Stimulated activated CD8-positive, alpha-beta memory T cell treated with anti-CD3 and anti-CD28 coated beads, Interleukin-12 subunit alpha, Interleukin-12 subunit beta, amount 100 ng/mL, for 1 hour (primary cell): ENCODE measurements at regions not wholly inside any gene's neighbourhood (a gene's known extent, or its start where the extent isn't known, plus 50 kb on each side); places are given as distances from the start of the nearest gene placed in this dataset.

Source experiments
- DNase-seq: peaks from one replicate; pipeline ENCODE4 v3.0.0-alpha.2; 2020; ENCODE audit warnings: low read depth

DNA sequence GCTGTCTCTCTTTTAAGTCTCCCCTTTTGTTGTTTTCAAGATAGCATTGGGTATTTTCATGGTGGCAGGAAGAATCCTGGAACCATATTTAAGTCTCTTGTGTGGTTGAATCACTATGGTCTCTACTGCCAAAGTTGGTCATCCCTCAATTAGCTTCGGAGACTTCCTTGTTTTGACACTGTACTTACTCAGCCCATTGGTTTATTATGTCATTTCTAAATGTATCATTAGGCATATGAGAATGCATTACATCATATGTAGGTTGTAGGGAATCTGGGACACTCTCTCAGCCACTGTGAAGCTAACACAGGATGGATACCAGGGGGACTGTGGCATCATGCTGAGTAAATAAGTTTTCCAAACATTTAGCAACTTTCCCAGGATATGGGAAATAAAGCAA is 211.8 kb downstream of the DTHD1 start:
- DNase-seq, result no peak

DNA sequence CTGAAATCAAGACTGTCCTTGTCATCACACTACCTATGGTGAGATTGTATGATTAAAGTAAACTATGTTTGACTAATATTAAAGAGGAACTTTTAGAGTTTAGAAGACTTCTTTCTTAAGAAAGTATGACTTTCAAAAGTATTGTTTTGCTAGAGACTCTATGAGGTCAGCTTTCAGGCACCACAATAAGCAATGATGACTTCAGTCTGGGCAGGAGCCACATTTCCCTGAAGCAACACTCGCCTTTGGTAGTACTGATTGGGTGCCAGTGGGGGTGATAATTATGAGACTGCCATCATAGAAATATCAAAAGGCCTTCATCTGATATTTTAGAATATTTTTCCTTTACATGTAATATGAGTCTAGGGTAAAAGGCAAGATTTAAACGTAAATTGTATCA is 212.6 kb downstream of the DTHD1 start:
- no peak for DNase-seq

DNA sequence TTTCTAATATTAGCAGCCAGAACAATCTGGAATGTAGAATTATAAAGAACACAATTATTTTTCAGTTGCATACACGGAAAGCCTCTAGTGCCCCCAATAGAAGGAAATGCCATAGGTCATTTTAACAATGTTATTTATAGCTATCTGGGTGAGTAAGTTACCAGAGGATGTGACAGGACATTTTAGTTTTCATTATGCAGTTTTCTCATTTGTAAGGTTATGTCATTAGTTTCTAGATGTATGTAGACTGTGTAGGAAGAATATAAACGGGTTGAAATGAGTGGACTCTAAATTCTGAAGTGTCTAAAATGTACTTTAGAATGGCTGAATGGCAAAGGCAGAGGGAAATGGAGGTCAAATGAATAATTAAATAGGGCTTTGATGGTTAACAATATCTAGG is 213.3 kb downstream of the DTHD1 start:
- DNase-seq, result no peak

DNA sequence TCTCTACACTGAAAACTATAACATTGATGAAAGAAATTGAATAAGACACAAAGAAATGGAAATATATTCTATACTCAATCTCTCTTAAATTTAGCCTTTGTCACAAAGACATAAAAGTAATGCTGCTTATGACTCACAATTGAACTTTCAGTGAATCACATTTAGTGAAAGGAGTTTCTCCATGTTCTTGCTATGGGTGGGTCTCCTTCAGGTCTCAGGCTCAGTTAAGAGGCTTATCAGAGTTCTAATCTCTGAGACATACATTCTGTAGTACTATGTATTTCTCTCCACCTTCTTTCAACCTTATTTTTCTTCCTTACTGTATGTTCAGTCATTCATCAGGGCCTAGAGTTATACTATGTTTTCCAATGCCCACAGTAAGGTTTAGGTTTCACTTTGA is 220.9 kb downstream of the DTHD1 start:
- DNase-seq, result no peak

DNA sequence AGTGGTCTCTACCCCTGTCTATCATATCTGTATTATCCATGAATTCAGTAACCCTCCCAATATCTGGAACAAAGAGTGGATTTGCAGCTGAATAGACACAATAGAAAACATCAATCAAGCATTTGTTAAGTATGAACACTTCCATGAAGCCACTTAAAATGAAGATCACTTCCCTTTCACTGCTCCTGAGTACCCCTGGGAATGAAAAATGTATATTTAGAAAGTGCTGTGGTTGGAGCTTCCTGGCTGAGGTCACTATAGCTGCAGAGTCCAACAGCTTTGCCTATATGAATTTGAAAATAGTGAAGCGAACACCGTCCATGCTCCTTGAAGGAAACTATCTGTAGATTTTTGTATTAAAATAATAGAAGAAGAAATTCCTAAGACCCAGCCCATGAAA is 227.0 kb downstream of the DTHD1 start:
- no peak for DNase-seq

DNA sequence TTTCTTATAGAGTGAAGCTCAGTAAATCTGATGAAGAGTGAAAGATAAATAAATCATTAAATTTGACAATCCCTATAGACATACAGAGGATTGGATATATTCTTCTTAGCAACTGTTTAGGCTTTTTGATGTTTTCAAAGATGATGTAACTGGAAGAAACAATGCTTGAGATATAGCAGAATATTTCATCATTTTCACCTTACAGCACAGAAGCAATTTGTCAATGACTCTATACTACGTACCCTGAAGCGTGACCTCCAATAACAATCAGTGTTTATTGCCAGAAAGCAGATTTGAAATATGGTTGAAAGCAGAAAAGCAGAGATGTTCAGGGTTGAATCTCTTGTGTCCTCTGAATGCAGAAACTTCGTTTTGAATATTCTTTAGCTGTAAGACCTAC is 228.4 kb downstream of the DTHD1 start:
- no peak for DNase-seq

DNA sequence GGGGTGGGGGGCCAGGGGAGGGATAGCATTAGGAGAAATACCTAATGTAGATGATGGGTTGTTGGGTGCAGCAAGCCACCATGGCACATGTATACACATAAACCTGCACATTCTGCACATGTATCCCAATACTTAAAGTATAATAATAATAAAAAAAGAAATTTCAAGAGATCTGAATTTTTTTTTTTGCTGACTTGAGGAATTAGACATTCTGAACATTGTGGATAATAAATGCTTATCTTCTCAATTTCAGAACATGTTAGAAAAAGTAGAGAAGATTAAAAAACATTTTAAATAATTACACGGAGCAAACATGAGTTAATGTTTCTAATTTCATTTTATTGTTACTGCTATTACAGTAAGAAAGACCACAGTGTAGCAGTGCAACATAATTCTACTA is 230.4 kb downstream of the DTHD1 start:
- DNase-seq, result no peak

DNA sequence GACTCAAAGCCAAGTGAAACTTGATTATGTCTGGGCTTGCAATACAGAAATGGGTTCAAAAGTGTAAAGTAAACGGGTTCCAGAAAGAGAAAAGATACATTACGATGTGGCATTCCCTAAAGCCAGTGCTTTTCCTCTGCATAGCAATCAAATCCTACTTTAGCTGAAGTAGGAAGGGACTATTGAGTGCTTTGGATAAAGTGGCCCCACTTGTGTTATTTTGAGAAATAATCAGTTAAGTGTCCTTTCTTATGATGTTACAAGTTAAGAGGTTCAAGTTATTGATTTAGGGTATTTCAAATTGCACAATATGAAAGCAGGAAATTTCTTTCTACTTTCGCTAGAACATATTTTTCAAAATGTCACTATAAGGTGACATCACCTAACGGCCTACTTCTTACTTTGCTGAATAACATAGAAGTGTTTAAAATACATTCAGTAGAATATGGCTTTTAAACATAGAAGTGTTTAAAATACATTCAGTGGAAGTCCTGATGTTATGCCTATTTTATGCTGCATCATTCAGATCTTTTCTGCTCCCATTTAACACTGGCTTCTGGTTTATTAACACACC is 235.2 kb downstream of the DTHD1 start:
- no peak for DNase-seq

DNA sequence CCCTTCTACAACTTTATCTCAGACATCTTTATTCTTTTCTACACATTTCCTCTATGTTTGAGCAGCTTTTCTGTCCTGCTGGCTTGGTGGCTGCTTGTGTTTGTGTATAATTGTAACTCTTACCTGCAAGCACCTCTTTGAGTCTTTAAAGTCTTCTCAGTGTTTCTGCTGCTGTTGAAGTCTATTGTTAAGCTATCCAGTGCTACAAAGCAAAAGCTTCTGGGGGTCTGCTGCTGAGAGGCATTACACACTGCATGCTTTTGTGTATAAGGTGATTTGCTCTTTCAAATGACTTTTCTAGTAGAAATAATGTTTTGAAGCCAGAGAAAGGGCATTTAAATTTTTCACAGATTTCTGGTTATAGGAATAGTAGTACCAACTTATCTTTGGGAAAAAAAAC is 241.8 kb downstream of the DTHD1 start:
- no peak for DNase-seq

DNA sequence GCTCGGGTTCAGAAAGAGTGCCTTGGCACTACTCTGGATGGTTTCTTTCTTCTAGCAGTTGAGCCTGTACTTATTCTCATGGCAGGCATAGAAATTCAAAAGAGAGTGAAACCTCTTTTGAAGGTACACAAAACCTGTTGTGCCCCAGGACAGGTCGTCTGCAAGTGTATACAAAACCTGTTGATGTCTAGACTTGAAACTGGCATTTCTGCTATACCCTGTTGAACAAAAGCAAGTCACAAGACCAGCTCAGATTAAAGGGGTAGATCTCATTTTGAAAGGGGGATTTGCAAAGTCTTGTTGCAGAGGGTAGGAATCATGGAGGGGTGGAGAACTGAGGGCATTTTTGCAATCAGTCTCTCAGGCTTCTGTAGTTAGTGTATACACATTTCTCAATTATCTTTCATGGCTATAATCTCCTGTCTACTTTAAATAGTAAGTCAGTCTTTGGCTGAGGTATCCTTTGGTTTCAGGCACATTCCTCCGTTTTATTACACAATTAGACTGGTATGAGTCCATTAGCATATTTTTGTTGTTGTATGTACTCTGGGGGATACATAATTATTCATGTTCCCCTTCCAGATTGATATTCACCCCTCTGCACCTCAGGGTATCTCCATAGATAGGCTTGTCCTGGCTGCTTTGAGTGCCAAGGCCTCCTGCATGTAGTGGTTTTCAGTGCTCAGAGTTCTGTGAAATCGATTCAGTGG is 251.4 kb downstream of the DTHD1 start:
- DNase-seq, result no peak

DNA sequence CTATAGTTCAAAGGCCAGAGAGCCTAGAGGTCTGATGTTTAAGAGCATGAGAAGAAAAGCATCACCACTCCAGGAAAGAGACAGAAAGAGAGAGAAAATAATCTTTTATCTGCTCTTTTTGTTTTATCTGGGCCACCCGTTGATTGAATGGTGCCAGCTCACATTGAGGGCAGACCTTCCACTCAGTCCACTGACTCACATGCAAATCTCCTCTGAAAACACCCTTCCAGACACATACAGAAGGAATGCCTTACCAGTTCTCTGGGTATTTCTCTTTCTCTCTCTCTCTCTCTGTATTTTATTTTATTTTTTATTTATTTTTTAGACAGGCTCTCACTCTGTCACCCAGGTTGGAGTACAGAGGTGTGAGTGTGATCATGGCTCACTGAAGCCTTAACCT is 252.5 kb downstream of the DTHD1 start:
- DNase-seq, result no peak

DNA sequence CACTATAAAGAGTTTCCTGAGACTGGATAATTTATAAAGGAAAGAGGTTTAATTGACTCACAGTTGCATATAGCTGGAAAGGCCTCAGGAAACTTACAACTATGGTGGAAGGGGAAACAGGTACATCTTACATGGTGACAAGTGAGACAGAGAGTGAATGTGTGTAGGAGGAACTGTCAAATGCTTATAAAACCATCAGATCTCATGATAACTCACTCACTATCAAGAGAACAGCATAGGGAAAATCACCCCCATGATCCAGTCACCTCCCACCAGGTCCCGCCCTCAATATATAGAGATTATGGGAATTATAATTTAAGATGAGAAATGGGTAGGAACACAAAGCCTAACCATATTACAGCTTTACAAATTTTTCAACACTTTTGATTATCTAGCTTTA is 266.0 kb downstream of the DTHD1 start:
- DNase-seq, result no peak

DNA sequence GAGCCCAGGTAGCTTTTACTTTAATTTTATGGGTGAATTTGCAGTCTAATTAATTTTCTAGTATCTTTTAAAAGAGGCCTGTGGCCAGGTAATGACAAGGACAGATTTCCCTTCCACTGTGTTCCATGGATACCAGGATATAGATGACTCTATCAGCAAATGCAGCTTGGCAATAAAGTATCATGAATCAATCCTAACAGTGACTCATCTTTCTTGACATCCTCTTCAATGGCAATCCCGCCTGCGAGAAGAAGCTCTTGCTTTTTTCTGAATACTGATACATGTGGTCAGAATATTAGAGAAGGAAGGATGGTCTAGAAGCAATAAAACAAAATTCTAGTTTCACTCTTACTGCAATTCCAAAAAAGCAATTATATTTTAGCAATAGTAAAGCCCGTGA is 267.8 kb downstream of the DTHD1 start:
- DNase-seq, result no peak

DNA sequence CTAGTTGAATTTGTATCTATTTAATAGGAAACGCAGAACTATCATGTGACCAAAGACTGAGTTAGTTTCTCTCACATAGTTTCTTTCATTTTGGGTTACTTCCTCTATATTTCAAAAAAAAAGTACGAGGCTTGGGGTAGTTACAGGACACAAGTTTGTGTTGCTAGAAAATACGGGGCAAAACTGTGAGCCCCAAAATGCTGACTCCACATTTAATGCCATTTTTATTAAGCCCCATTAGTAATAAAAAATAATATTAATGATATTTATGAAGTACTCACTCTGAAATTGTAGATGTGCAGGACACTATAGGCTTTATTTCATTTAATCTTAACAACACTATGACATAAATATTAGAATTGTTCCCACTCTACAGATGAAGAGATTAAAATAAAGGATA is 268.6 kb downstream of the DTHD1 start:
- DNase-seq, result no peak

DNA sequence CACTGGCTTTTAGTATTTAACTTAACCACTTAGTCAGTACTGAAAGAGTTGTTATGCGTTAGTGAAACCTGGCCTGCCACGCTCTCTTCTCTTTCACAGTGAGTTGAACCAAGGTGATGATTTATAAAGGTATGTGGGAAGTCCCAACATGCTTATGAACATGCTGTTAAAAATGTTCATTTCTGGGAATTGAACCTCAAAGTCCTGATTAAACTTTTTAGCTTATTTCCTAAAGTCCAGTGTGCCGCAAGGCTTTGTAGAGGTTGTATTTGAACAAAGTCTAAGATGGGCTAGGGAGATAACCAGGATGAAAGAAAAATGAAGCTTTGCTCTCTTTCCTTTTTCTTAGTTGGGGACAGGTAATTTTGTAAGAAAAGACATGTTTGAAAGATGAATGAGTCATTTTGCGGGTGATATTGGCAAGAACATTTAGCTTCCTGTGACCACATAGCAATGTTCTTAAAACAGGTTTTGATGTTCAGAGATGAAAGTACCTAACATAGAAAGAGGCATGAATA is 270.3 kb downstream of the DTHD1 start:
- no peak for DNase-seq

DNA sequence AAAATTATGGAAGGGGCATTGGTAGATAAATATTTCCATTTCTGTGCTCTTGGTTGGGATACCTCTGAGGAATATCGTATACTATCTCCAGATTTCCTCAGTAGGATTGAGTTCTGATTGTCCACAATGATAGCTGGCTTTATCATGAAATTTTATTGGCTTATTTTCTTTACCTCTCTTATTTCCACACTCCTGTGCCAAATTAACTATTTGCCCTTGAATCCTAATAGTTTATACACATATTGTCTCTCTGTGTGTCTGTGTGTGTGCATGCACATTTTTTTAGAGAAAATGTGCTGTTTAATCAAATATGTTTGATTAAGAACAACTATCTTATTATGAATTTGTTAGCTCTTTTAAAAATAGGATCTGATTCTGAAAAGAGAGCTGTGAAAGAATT is 271.6 kb downstream of the DTHD1 start:
- no peak for DNase-seq

DNA sequence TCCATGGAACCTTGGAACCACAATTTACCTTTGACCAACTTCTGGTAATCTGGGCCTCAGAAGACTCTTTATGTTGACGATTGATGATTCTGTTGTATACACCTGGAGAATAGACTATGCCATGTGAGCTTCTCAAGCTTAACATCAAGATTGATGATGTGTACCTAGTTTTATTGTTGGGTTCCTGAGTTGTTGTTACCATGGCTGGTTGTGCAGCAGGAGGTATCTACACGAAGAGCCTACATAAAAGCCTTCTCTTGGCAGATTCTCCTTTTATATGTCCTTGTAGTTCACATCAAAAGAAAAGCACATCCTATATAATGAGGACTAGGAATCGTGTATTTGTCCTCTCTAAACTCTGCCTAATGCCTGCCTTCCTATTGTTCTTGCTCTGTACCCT is 272.0 kb downstream of the DTHD1 start:
- no peak for DNase-seq

DNA sequence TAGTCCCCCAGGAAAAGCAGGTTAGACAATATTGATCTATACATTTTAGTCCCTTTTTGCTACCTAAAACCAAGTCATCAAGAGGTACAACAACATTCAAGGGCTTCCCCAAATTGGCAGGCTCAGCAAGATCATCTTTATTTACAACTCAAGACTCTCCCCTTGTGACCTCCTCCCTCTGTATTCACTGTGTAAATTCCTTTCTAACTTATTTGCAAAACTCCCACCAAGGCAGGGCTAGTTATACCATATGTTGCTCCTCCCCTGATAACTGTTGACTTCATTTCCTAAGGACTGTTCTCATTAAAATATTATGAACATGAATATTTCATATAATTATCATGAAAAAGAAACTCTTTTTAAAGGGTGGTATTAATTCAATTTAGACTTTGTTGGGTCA is 275.6 kb downstream of the DTHD1 start:
- DNase-seq, result no peak

DNA sequence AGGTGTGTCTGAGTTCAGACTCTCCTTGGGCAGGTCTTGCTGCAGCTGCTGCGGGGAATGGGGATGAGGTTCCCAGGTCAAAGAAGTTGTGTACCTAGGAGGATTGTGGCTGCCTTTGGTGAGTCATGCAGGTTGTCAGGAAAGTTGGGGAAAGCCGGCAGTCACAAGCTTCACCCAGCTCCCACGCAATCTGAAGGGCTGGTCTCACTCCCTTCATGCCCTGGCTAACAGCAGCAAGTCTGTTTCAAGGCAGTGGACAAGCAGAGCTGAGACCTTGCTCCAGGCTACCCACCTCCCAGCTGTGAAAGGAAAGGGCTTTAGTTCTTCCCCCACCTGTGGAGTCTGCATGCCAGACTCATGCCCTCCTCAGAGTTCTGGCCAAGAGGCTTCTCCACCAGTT is 287.2 kb downstream of the DTHD1 start:
- DNase-seq, result no peak

DNA sequence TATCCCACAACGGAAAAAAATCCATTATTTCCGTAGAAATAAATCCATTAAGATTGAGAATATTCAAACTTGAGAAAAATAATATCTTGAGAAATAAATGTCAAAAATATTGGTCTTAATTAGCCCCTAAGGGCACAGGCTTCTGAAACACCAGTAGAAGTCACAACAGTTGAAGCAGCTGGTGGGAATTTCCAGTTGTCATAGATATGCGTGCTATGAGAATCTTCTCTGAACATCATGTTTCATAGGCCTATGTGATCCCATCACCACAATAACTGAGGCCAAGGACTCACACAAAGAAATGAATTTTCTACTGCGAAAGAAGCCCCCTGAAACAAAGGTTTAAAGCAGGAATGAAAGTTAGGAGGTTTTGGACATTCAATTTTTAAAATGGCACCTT is 292.0 kb downstream of the DTHD1 start:
- no peak for DNase-seq

DNA sequence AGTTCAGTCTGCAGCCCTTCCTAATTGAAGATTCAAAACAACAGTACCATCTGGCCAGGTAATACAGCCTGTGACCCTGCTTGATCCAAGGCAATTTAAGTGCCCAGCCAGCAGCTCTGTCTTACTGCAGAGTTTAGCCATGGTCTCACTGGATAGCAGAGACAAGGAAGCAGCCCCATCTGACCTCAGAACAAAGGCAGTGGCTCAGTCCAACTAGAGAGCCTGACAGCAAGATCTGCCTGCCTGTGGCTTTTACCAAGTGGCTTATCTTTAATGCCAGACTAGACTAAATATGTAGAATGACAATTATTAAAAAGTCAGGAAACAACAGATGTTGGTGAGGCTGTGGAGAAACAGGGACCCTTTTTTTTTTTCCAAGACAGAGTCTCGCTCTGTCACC is 293.4 kb downstream of the DTHD1 start:
- DNase-seq, result no peak

DNA sequence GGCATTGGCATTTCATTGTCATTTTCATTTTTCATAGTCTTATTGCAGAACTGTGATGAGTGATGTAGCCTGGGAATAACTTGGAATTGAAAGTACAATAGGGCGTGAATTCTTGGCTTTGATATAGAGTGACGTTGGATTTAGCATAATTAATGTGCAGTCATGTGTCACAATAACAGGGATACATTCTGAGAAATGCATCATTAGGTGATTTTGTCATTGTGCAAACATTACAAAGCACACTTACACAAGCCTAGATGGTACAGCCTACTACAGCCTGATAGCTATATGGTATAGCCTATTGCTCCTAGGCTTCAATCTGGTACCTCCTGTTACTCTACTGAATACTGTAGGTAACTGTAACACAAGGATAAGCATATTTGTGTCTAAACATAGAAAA is 300.8 kb downstream of the DTHD1 start:
- DNase-seq, result no peak

DNA sequence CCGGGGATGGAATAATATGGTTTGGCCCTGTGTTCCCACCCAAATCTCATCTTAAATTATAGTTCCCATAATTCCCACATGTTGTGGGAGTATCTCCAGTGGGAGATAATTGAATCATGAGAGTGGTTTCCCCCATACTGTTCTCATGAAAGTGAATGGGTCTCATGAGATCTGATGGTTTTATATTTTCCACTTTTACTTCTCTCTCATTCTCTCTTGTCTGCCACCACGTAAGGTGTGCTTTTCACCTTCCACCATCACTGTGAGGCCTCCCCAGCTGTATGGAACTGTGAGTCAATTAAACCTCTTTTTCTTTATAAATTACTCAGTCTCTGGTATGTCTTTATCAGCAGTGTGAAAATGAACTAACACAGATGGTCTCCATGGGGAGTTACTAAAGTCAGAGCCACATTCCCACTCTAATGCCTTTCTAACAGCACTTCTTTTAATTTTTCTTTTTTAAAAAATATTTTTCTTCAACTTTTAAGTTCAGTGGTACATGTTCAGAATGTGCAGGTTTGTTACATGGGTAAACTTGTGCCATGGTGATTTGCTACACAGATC is 306.6 kb downstream of the DTHD1 start:
- no peak for DNase-seq

DNA sequence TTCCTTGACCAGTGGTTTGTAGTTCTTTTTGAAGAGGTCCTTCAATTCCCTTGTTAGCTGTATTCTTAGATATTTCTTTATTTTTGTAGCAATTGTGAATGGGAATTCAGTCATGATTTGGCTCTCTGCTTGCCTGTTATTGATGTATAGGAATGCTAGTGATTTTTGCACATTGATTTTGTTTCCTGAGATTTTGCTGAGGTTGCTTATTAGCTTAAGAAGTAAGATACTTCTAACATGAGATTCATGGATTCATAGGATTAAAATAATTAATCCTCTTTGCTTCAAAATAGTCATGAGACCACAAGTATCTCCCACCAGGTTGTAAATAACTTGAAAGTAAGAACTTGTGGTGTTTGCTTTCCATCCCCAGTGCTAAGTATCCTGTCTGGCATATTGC is 308.9 kb downstream of the DTHD1 start:
- DNase-seq, result no peak
